Lung (tissue), 11 donors: ENCODE measurements at regions not wholly inside any gene's neighbourhood (a gene's known extent, or its start where the extent isn't known, plus 50 kb on each side); places are given as distances from the start of the nearest gene placed in this dataset.
"Not testable (repeated sequence)": the region's sequence is repeated elsewhere in the genome, so short reads cannot be mapped to it uniquely, and the experiment has no call there.

Experiments
- ATAC-seq: fragments of 200-7000 bp; cut with Tn5 transposase; one replicate; pipeline ENCODE4 v1.9.1; 2020; ENCODE audit warnings: moderate number of reproducible peaks; ENCODE audit not compliant: insufficient read depth, low FRiP score
- DNase-seq, 3 donors: peaks; one replicate each; pipeline ENCODE4 v3.0.0-alpha.2; 2013 to 2017
- H3K27ac ChIP-seq, 2 donors: one replicate each; pipeline ENCODE4 v1.5.1; 2013; ENCODE audit warnings: mild to moderate bottlenecking in 2 of 2, moderate library complexity in 2 of 2, control low read depth in 1 of 2, inconsistent platforms in 1 of 2, low read depth in 1 of 2, low read length in 1 of 2
- H3K27me3 ChIP-seq, 3 donors: one replicate each; pipeline ENCODE4 v1.5.1; 2013; ENCODE audit warnings: low read length in 2 of 3; ENCODE audit not compliant: control insufficient read depth in 3 of 3, insufficient read depth in 3 of 3
- H3K36me3 ChIP-seq, 4 donors: one replicate each; pipeline ENCODE4 v1.5.1; 2013; ENCODE audit warnings: low read length in 4 of 4, mild to moderate bottlenecking in 1 of 4, moderate library complexity in 1 of 4; ENCODE audit not compliant: control insufficient read depth in 4 of 4, insufficient read depth in 4 of 4
- H3K4me1 ChIP-seq, 5 donors: one replicate each; pipeline ENCODE4 v1.5.1; 2013; ENCODE audit warnings: low read length in 5 of 5, mild to moderate bottlenecking in 2 of 5, moderate library complexity in 1 of 5; ENCODE audit not compliant: control insufficient read depth in 5 of 5, insufficient read depth in 5 of 5
- H3K4me3 ChIP-seq: one replicate; pipeline ENCODE4 v1.5.1; 2013; ENCODE audit warnings: mild to moderate bottlenecking, control low read depth, moderate library complexity
- H3K9ac ChIP-seq, 2 donors: one replicate each; pipeline ENCODE4 v1.5.1; 2013; ENCODE audit warnings: low read length in 2 of 2, control low read depth in 1 of 2; ENCODE audit not compliant: insufficient read depth in 1 of 2
- H3K9me3 ChIP-seq, 4 donors: one replicate each; pipeline ENCODE4 v1.5.1; 2013; ENCODE audit warnings: low read length in 3 of 4, mild to moderate bottlenecking in 1 of 4, moderate library complexity in 1 of 4; ENCODE audit not compliant: control insufficient read depth in 4 of 4, insufficient read depth in 3 of 4
- CTCF ChIP-seq: IDR thresholded peaks from 2 replicates; pipeline ENCODE4 v1.5.1; 2012; ENCODE audit warnings: mild to moderate bottlenecking; ENCODE audit errors: control extremely low read depth, extremely low read depth
- WGBS, 2 donors: extraction: QIAGEN DNeasy Blood & Tissue Kit; methylation state at CpG; one replicate each; pipeline ENCODE4 v1.1.7; 2013; 5-methylcytosine and 5-hydroxymethylcytosine counted together
- donor health status: control.
- donor health status: control.
- donor health status: Bipolar disorder and iron deficiency.
- donor health status: healthy.
- donor health status: DM: yes; HTN: yes; CAD: no.

DNA sequence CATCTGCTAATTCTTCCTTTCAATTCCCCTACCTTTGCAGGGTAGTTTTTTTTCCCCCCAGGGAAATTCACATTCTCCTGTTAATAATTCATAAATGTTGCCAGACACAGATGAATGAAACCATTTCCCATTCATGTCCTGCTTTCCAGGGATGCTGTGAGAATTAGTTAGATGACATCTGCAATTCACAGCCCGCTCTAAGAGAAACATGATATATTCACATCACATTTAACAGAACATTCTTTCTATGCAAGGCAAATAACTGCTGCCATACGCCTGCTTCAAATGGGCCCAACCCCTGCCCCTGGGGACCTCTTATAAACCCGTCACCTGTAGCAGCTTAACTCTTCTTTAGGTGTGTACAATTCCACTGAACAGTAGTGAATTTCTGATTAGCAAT, 110.6 kb upstream of the CTAGE1 start:
- H3K27ac ChIP-seq, result no peak overlapping the region
- H3K9me3 ChIP-seq, result no peaks in the 10 kb centered on the region
- no peak for ATAC-seq
- H3K27me3 ChIP-seq, result no peaks in the 10 kb centered on the region
- H3K4me3 ChIP-seq, result no peak overlapping the region
- no peak for TF ChIP-seq CTCF
- no peak for DNase-seq
- no peaks in the 10 kb centered on the region for H3K36me3 ChIP-seq
- WGBS, 2 donors, result 94% methylated on average over 3 of the region's 3 CpGs
- H3K4me1 ChIP-seq, result no peaks in the 10 kb centered on the region
- no peak overlapping the region for H3K9ac ChIP-seq

DNA sequence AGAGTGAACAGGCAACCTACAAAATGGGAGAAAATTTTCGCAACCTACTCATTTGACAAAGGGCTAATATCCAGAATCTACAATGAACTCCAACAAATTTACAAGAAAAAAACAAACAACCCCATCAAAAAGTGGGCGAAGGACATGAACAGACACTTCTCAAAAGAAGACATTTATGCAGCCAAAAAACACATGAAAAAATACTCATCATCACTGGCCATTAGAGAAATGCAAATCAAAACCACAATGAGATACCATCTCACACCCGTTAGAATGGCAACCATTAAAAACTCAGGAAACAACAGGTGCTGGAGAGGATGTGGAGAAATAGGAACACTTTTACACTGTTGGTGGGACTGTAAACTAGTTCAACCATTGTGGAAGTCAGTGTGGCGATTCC, 117.0 kb upstream of the CTAGE1 start:
- not testable (repeated sequence) for H3K27ac ChIP-seq, H3K36me3 ChIP-seq, H3K4me1 ChIP-seq, H3K4me3 ChIP-seq, H3K9ac ChIP-seq, DNase-seq, H3K9me3 ChIP-seq, ATAC-seq, H3K27me3 ChIP-seq
- WGBS, 2 donors, result 81 to 83% methylated on average over 2 of the region's 4 CpGs

DNA sequence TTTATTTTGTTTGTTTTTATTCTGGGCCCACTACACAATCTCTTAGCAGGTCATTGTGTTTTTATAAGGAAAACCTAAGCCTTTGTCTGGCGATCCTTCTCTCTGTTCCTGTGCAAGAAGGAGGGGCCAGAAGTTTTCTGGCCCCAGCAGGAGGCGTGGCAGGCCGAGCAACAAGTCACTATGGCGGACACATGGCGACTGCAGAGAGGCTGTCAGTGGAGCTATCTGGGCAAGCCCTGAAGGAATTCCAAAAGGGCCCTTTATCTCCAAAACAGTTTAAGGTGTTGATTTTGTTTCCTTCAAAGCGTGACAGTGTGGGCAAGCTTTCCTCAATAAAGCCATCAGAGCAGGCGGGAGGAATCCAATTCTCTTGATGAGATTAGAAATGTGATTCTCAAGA, 118.8 kb upstream of the CTAGE1 start:
- Histone ChIP-seq H3K4me3 (no peak overlapping the region), H3K27ac (no peak overlapping the region), H3K36me3 (no peaks in the 10 kb centered on the region), H3K4me1 (peaks cover 0 to 10% (median 0%) of the 10 kb centered on the region in 5 donors), H3K9ac (no peak overlapping the region), H3K27me3 (no peaks in the 10 kb centered on the region), H3K9me3 (no peaks in the 10 kb centered on the region)
- DNase-seq, result no peak
- no peak for TF ChIP-seq CTCF
- WGBS, 2 donors, result 89 to 91% methylated on average over 7 of the region's 7 CpGs
- no peak for ATAC-seq

DNA sequence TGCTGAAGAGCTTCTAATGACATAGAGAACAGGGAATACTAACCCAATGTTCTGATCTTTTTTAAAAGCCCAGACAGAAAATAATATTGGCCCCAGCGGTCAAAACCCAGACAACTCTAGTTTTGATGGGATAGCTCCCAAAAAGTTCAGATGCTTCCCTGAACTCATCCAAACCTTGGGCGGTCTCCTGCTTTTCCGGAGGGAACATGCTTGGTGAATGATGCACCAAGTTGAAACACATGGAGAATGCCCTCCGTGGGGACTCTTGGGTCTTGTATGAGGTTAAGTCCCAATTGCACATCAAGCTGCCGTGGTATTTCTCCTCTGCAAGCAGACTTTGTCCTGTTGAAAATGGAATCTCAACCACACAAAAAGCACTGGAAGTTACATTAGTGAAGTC, 120.7 kb upstream of the CTAGE1 start:
- WGBS, 2 donors, result 89 to 91% methylated on average over 5 of the region's 5 CpGs
- no peak for TF ChIP-seq CTCF
- Histone ChIP-seq H3K9me3 (no peaks in the 10 kb centered on the region), H3K9ac (no peak overlapping the region), H3K27ac (no peak overlapping the region), H3K4me1 (peaks cover 0 to 10% (median 3%) of the 10 kb centered on the region in 5 donors), H3K27me3 (no peaks in the 10 kb centered on the region), H3K36me3 (no peaks in the 10 kb centered on the region), H3K4me3 (no peak overlapping the region)
- no peak for DNase-seq
- ATAC-seq, result no peak
